ENCODE measurements at regions not wholly inside any gene's neighbourhood (a gene's known extent, or its start where the extent isn't known, plus 50 kb on each side); places are given as distances from the start of the nearest gene placed in this dataset.

GRCh38 chr2:5751873-5752482 is 59.8 kb downstream of the SOX11 start:
- Histone ChIP-seq H3K4me1 (ENCODE audit: control insufficient read depth in 3 of 3, insufficient read depth in 3 of 3, low read length in 3 of 3) (no peaks in the 10 kb centered on the region), H3K4me3 (ENCODE audit: low read length in 3 of 3) (no peak overlapping the region), H3K9me3 (ENCODE audit: control insufficient read depth in 3 of 3, low read length in 3 of 3) (no peaks in the 10 kb centered on the region), H3K27me3 (ENCODE audit: control insufficient read depth in 3 of 3, insufficient read depth in 3 of 3, low read length in 3 of 3) (peaks cover 0 to 13% (median 0%) of the 10 kb centered on the region in 3 donors), H3K9ac (ENCODE audit: low read depth in 1 of 3, low read length in 3 of 3) (no peak overlapping the region), H3K36me3 (ENCODE audit: control insufficient read depth in 3 of 3, insufficient read depth in 3 of 3, low read length in 3 of 3) (no peaks in the 10 kb centered on the region), H3K27ac (ENCODE audit: low read depth, low read length) (no peak overlapping the region)

GRCh38 chr2:5756272-5756671 is 64.1 kb downstream of the SOX11 start:
- Histone ChIP-seq H3K4me3 (ENCODE audit: low read length in 3 of 3) (no peak overlapping the region), H3K4me1 (ENCODE audit: control insufficient read depth in 3 of 3, insufficient read depth in 3 of 3, low read length in 3 of 3) (no peaks in the 10 kb centered on the region), H3K36me3 (ENCODE audit: control insufficient read depth in 3 of 3, insufficient read depth in 3 of 3, low read length in 3 of 3) (no peaks in the 10 kb centered on the region)

GRCh38 chr2:5758346-5758745 is 66.2 kb downstream of the SOX11 start:
- Histone ChIP-seq H3K9ac (ENCODE audit: low read depth in 1 of 3, low read length in 3 of 3) (no peak overlapping the region), H3K36me3 (ENCODE audit: control insufficient read depth in 3 of 3, insufficient read depth in 3 of 3, low read length in 3 of 3) (no peaks in the 10 kb centered on the region)

More at GRCh38 chr2:5756272-5756671, 64.1 kb downstream of the SOX11 start:
- Histone ChIP-seq H3K27ac (ENCODE audit: low read depth, low read length) (no peak overlapping the region), H3K9me3 (ENCODE audit: control insufficient read depth in 3 of 3, low read length in 3 of 3) (no peaks in the 10 kb centered on the region), H3K9ac (ENCODE audit: low read depth in 1 of 3, low read length in 3 of 3) (no peak overlapping the region), H3K27me3 (ENCODE audit: control insufficient read depth in 3 of 3, insufficient read depth in 3 of 3, low read length in 3 of 3) (peaks cover 0 to 13% (median 0%) of the 10 kb centered on the region in 3 donors)

GRCh38 chr2:5759949-5760348 is 67.8 kb downstream of the SOX11 start:
- Histone ChIP-seq H3K9me3 (ENCODE audit: control insufficient read depth in 3 of 3, low read length in 3 of 3) (no peaks in the 10 kb centered on the region), H3K4me3 (ENCODE audit: low read length in 3 of 3) (no peak overlapping the region), H3K36me3 (ENCODE audit: control insufficient read depth in 3 of 3, insufficient read depth in 3 of 3, low read length in 3 of 3) (no peaks in the 10 kb centered on the region), H3K27ac (ENCODE audit: low read depth, low read length) (no peak overlapping the region), H3K27me3 (ENCODE audit: control insufficient read depth in 3 of 3, insufficient read depth in 3 of 3, low read length in 3 of 3) (peaks cover 0 to 9% (median 0%) of the 10 kb centered on the region in 3 donors), H3K4me1 (ENCODE audit: control insufficient read depth in 3 of 3, insufficient read depth in 3 of 3, low read length in 3 of 3) (no peaks in the 10 kb centered on the region), H3K9ac (ENCODE audit: low read depth in 1 of 3, low read length in 3 of 3) (no peak overlapping the region)

More at GRCh38 chr2:5758346-5758745, 66.2 kb downstream of the SOX11 start:
- peaks cover 0 to 12% (median 0%) of the 10 kb centered on the region in 3 donors for H3K27me3 ChIP-seq (ENCODE audit: control insufficient read depth in 3 of 3, insufficient read depth in 3 of 3, low read length in 3 of 3)
- no peaks in the 10 kb centered on the region for H3K4me1 ChIP-seq (ENCODE audit: control insufficient read depth in 3 of 3, insufficient read depth in 3 of 3, low read length in 3 of 3)
- H3K4me3 ChIP-seq (ENCODE audit: low read length in 3 of 3) = no peak overlapping the region
- no peaks in the 10 kb centered on the region for H3K9me3 ChIP-seq (ENCODE audit: control insufficient read depth in 3 of 3, low read length in 3 of 3)
- H3K27ac ChIP-seq (ENCODE audit: low read depth, low read length) = no peak overlapping the region

GRCh38 chr2:5763531-5763930 is 71.3 kb downstream of the SOX11 start:
- H3K36me3 ChIP-seq (ENCODE audit: control insufficient read depth in 3 of 3, insufficient read depth in 3 of 3, low read length in 3 of 3) = no peaks in the 10 kb centered on the region
- H3K9ac ChIP-seq (ENCODE audit: low read depth in 1 of 3, low read length in 3 of 3) = no peak overlapping the region
- H3K9me3 ChIP-seq (ENCODE audit: control insufficient read depth in 3 of 3, low read length in 3 of 3) = no peaks in the 10 kb centered on the region
- no peak overlapping the region for H3K27ac ChIP-seq (ENCODE audit: low read depth, low read length)
- peaks cover 0 to 2% (median 0%) of the 10 kb centered on the region in 3 donors for H3K4me1 ChIP-seq (ENCODE audit: control insufficient read depth in 3 of 3, insufficient read depth in 3 of 3, low read length in 3 of 3)
- H3K27me3 ChIP-seq (ENCODE audit: control insufficient read depth in 3 of 3, insufficient read depth in 3 of 3, low read length in 3 of 3) = no peaks in the 10 kb centered on the region
- no peak overlapping the region for H3K4me3 ChIP-seq (ENCODE audit: low read length in 3 of 3)

GRCh38 chr2:5764041-5764440 is 71.9 kb downstream of the SOX11 start:
- H3K36me3 ChIP-seq (ENCODE audit: control insufficient read depth in 3 of 3, insufficient read depth in 3 of 3, low read length in 3 of 3) = no peaks in the 10 kb centered on the region
- no peak overlapping the region for H3K27ac ChIP-seq (ENCODE audit: low read depth, low read length)
- no peak overlapping the region for H3K9ac ChIP-seq (ENCODE audit: low read depth in 1 of 3, low read length in 3 of 3)
- no peaks in the 10 kb centered on the region for H3K27me3 ChIP-seq (ENCODE audit: control insufficient read depth in 3 of 3, insufficient read depth in 3 of 3, low read length in 3 of 3)
- H3K4me1 ChIP-seq (ENCODE audit: control insufficient read depth in 3 of 3, insufficient read depth in 3 of 3, low read length in 3 of 3) = peaks cover 0 to 2% (median 0%) of the 10 kb centered on the region in 3 donors
- no peaks in the 10 kb centered on the region for H3K9me3 ChIP-seq (ENCODE audit: control insufficient read depth in 3 of 3, low read length in 3 of 3)
- H3K4me3 ChIP-seq (ENCODE audit: low read length in 3 of 3) = no peak overlapping the region

- no peaks in the 10 kb centered on the region for H3K27me3 ChIP-seq (ENCODE audit: control insufficient read depth in 3 of 3, insufficient read depth in 3 of 3, low read length in 3 of 3)
- no peaks in the 10 kb centered on the region for H3K36me3 ChIP-seq (ENCODE audit: control insufficient read depth in 3 of 3, insufficient read depth in 3 of 3, low read length in 3 of 3)
- no peak overlapping the region for H3K9ac ChIP-seq (ENCODE audit: low read depth in 1 of 3, low read length in 3 of 3)
- no peak overlapping the region for H3K4me3 ChIP-seq (ENCODE audit: low read length in 3 of 3)
- H3K4me1 ChIP-seq (ENCODE audit: control insufficient read depth in 3 of 3, insufficient read depth in 3 of 3, low read length in 3 of 3) = peaks cover 0 to 2% (median 0%) of the 10 kb centered on the region in 3 donors
- no peak overlapping the region for H3K27ac ChIP-seq (ENCODE audit: low read depth, low read length)
- H3K9me3 ChIP-seq (ENCODE audit: control insufficient read depth in 3 of 3, low read length in 3 of 3) = no peaks in the 10 kb centered on the region
These were observed 73.9 kb downstream of the SOX11 start for GRCh38 chr2:5766056-5766455.

GRCh38 chr2:5766561-5766960 is 74.4 kb downstream of the SOX11 start:
- Histone ChIP-seq H3K36me3 (ENCODE audit: control insufficient read depth in 3 of 3, insufficient read depth in 3 of 3, low read length in 3 of 3) (no peaks in the 10 kb centered on the region), H3K9ac (ENCODE audit: low read depth in 1 of 3, low read length in 3 of 3) (no peak overlapping the region), H3K4me3 (ENCODE audit: low read length in 3 of 3) (no peak overlapping the region), H3K27ac (ENCODE audit: low read depth, low read length) (no peak overlapping the region), H3K9me3 (ENCODE audit: control insufficient read depth in 3 of 3, low read length in 3 of 3) (no peaks in the 10 kb centered on the region), H3K27me3 (ENCODE audit: control insufficient read depth in 3 of 3, insufficient read depth in 3 of 3, low read length in 3 of 3) (no peaks in the 10 kb centered on the region), H3K4me1 (ENCODE audit: control insufficient read depth in 3 of 3, insufficient read depth in 3 of 3, low read length in 3 of 3) (peaks cover 0 to 2% (median 0%) of the 10 kb centered on the region in 3 donors)

- Histone ChIP-seq H3K27ac (ENCODE audit: low read depth, low read length) (no peak overlapping the region), H3K36me3 (ENCODE audit: control insufficient read depth in 3 of 3, insufficient read depth in 3 of 3, low read length in 3 of 3) (no peaks in the 10 kb centered on the region), H3K27me3 (ENCODE audit: control insufficient read depth in 3 of 3, insufficient read depth in 3 of 3, low read length in 3 of 3) (peaks cover 0 to 2% (median 0%) of the 10 kb centered on the region in 3 donors), H3K4me1 (ENCODE audit: control insufficient read depth in 3 of 3, insufficient read depth in 3 of 3, low read length in 3 of 3) (no peaks in the 10 kb centered on the region), H3K9ac (ENCODE audit: low read depth in 1 of 3, low read length in 3 of 3) (no peak overlapping the region), H3K9me3 (ENCODE audit: control insufficient read depth in 3 of 3, low read length in 3 of 3) (no peaks in the 10 kb centered on the region), H3K4me3 (ENCODE audit: low read length in 3 of 3) (no peak overlapping the region)
These were observed 84.9 kb downstream of the SOX11 start for GRCh38 chr2:5777131-5777535.

- no peak overlapping the region for H3K27ac ChIP-seq (ENCODE audit: low read depth, low read length)
- H3K4me3 ChIP-seq (ENCODE audit: low read length in 3 of 3) = no peak overlapping the region
- no peaks in the 10 kb centered on the region for H3K36me3 ChIP-seq (ENCODE audit: control insufficient read depth in 3 of 3, insufficient read depth in 3 of 3, low read length in 3 of 3)
- H3K4me1 ChIP-seq (ENCODE audit: control insufficient read depth in 3 of 3, insufficient read depth in 3 of 3, low read length in 3 of 3) = no peaks in the 10 kb centered on the region
- no peaks in the 10 kb centered on the region for H3K27me3 ChIP-seq (ENCODE audit: control insufficient read depth in 3 of 3, insufficient read depth in 3 of 3, low read length in 3 of 3)
- H3K9ac ChIP-seq (ENCODE audit: low read depth in 1 of 3, low read length in 3 of 3) = no peak overlapping the region
- peaks cover 0 to 3% (median 3%) of the 10 kb centered on the region in 3 donors for H3K9me3 ChIP-seq (ENCODE audit: control insufficient read depth in 3 of 3, low read length in 3 of 3)
These were observed 89.5 kb downstream of the SOX11 start for GRCh38 chr2:5781679-5782078.

Data from skeletal muscle tissue (tissue), 3 donors.